ENCODE measurements at regions not wholly inside any gene's neighbourhood (a gene's known extent, or its start where the extent isn't known, plus 50 kb on each side); places are given as distances from the start of the nearest gene placed in this dataset.
"Not testable (repeated sequence)": the region's sequence is repeated elsewhere in the genome, so short reads cannot be mapped to it uniquely, and the experiment has no call there.

DNA sequence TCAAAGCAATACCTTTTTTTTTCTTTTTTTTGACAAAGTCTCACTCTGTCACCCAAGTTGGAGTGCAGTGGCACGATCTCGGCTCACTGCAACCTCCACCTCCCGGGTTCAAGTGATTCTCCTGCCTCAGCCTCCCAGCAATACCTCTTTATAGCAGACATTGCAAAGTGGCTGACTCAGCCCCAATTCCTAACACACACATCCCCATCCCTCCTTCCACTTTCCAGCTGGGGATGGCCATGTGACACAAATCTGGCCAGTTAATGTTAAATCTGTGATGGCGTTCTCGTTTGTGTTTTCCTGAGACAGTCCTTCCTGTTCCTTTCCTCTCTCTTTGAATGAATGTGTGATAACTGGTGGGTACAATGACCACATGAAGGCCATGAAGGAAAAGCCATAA, 276.2 kb upstream of the KLF3 start:
- ATAC-seq (no peak), DNase-seq (no peak)
- Mint-ChIP-seq H3K27ac (no peak overlapping the region), H3K4me3 (no peak overlapping the region), H3K27me3 (no peaks in the 10 kb centered on the region), H3K9me3 (peaks cover 25% of the 10 kb centered on the region), H3K36me3 (ENCODE audit: low read depth) (peaks cover 10% of the 10 kb centered on the region), H3K4me1 (ENCODE audit: low read depth) (peaks cover 17% of the 10 kb centered on the region)
- intact Hi-C loops (cut with micrococcal nuclease), result no loop called here
- ChIA-PET POLR2A (no interaction called here), CTCF (no interaction called here)
- TF ChIP-seq, protein P1, sequence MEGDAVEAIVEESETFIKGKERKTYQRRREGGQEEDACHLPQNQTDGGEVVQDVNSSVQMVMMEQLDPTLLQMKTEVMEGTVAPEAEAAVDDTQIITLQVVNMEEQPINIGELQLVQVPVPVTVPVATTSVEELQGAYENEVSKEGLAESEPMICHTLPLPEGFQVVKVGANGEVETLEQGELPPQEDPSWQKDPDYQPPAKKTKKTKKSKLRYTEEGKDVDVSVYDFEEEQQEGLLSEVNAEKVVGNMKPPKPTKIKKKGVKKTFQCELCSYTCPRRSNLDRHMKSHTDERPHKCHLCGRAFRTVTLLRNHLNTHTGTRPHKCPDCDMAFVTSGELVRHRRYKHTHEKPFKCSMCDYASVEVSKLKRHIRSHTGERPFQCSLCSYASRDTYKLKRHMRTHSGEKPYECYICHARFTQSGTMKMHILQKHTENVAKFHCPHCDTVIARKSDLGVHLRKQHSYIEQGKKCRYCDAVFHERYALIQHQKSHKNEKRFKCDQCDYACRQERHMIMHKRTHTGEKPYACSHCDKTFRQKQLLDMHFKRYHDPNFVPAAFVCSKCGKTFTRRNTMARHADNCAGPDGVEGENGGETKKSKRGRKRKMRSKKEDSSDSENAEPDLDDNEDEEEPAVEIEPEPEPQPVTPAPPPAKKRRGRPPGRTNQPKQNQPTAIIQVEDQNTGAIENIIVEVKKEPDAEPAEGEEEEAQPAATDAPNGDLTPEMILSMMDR (IDR thresholded peaks at IDR 0.05), result no peak

DNA sequence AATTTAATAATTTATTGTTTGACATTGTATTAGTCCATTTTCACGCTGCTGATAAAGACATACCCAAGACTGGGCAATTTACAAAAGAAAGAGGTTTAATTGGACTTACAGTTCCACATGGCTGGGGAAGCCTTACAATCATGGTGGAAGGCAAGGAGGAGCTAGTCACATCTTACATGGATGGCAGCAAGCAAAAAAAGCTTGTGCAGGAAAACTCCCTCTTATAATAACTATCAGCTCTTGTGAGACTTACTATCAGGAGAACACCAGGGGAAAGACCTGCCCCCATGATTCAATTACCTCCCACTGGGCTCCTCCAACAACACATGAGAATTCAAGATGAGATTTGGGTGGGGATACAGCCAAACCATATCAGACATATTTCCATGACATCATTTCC, 275.1 kb upstream of the KLF3 start:
- ATAC-seq; H3K27me3 Mint-ChIP-seq; DNase-seq; intact Hi-C loops (cut with micrococcal nuclease); CTCF ChIA-PET; H3K4me3 Mint-ChIP-seq; H3K27ac Mint-ChIP-seq; POLR2A ChIA-PET: not testable (repeated sequence)
- Mint-ChIP-seq H3K4me1 (ENCODE audit: low read depth) (peaks cover 15% of the 10 kb centered on the region), H3K36me3 (ENCODE audit: low read depth) (peaks cover 10% of the 10 kb centered on the region), H3K9me3 (peaks cover 28% of the 10 kb centered on the region)

DNA sequence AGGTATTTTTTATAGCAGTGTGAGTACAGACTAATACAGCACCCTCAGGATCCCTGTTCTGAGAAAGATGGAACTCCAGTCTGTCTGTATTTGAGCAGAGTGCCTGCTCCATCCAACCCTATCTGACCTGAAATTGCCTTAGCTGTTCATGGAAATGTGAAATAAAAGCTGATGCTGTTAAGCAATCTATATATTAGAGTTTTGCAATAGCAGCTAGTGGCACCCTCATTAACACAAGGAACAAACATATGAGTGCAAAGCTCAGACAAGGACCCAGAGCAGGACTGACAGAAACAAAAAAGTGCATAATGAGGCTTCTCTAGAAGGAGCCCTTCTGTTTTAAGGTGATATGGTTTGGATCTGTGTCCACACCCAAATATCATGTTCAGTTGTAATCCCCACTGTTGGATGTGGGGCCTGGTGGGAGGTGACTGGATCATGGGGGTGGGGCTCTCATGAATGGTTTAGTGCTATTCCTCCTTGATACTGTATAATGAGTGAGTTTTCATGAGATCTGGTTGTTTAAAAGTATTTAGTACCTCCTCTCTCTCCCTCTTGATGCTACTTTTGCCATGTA, 272.9 kb upstream of the KLF3 start:
- DNase-seq (no peak), ATAC-seq (no peak)
- H3K27ac Mint-ChIP-seq, result no peak overlapping the region
- TF ChIP-seq, protein P1 (IDR thresholded peaks at IDR 0.05), result no peak
- peaks cover 28% of the 10 kb centered on the region for H3K9me3 Mint-ChIP-seq
- peaks cover 11% of the 10 kb centered on the region for H3K4me1 Mint-ChIP-seq (ENCODE audit: low read depth)
- POLR2A ChIA-PET, result no interaction called here
- no peaks in the 10 kb centered on the region for H3K27me3 Mint-ChIP-seq
- no peak overlapping the region for H3K4me3 Mint-ChIP-seq
- peaks cover 10% of the 10 kb centered on the region for H3K36me3 Mint-ChIP-seq (ENCODE audit: low read depth)
- CTCF ChIA-PET, result no interaction called here
- intact Hi-C loops (cut with micrococcal nuclease), result no loop called here

DNA sequence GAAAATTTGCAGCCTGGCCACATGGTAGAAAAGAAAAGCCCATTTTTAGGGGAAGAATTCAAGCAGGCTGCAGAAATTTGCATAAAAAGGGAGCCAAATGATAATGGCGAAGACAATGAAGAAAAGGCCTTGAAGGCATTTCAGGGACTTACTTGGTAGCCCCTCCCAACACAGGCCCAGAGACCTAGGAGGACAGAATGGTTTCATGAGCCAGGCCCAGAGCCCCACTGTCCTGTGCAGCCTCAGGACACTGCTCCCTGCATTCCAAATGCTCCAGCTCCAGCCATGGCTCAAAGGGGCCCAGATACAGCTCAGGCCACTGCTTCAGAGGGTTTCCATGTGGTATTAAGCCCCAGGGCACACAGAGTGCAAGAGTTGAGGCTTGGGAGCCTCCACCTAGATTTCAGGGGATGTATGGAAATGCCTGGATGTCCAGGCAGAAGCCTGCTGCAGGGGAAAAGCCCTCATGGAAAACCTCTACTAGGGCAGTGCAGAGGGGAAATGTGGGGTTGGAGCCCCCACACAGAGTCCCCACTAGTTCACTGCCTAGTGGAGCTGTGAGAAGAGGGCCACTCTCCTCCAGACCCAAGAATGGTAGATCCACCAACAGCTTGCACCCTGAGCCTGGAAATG, 271.7 kb upstream of the KLF3 start:
- H3K36me3 Mint-ChIP-seq (ENCODE audit: low read depth), result peaks cover 10% of the 10 kb centered on the region
- peaks cover 28% of the 10 kb centered on the region for H3K9me3 Mint-ChIP-seq
- no peak overlapping the region for H3K27ac Mint-ChIP-seq
- peaks cover 4% of the 10 kb centered on the region for H3K4me1 Mint-ChIP-seq (ENCODE audit: low read depth)
- no peaks in the 10 kb centered on the region for H3K27me3 Mint-ChIP-seq
- DNase-seq (no peak), ATAC-seq (no peak)
- intact Hi-C loops (cut with micrococcal nuclease), result no loop called here
- no peak overlapping the region for H3K4me3 Mint-ChIP-seq
- ChIA-PET POLR2A (no interaction called here), CTCF (no interaction called here)
- TF ChIP-seq, protein P1 (IDR thresholded peaks at IDR 0.05), result no peak

DNA sequence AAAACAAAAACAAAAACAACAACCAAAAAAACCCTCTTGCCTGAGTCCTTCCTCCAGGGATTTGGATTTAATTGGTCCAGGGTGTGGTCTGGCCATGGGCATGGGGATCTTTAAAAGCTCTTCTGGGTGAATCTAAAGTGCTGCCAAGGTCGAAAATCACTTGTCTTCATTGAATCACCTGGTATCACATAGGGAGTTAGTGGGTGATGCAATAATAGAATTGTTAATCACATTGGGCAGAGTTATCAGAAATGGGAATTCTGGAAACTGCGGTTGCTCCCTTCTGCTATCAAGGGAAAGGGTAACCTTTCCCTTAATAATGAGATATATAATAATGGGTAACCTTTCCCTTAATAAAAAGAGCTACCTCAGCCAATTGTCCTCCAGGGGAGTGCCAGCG, 267.9 kb upstream of the KLF3 start:
- DNase-seq (no peak), ATAC-seq (no peak)
- CTCF ChIA-PET, result interaction anchor here (1.2 kb wide), 1 partner anchor 9 kb away, joined by 3 read pairs; no protein-coding TSS in a partner anchor
- no peak overlapping the region for H3K27ac Mint-ChIP-seq
- no peaks in the 10 kb centered on the region for H3K4me1 Mint-ChIP-seq (ENCODE audit: low read depth)
- TF ChIP-seq, protein P1 (IDR thresholded peaks at IDR 0.05), result no peak
- peaks cover 25% of the 10 kb centered on the region for H3K9me3 Mint-ChIP-seq
- no peaks in the 10 kb centered on the region for H3K27me3 Mint-ChIP-seq
- peaks cover 8% of the 10 kb centered on the region for H3K36me3 Mint-ChIP-seq (ENCODE audit: low read depth)
- no peak overlapping the region for H3K4me3 Mint-ChIP-seq
- POLR2A ChIA-PET, result no interaction called here
- intact Hi-C loops (cut with micrococcal nuclease), result no loop called here

All from activated CD8-positive, alpha-beta T cell treated with anti-CD3 and anti-CD28 coated beads for 36 hours (primary cell).